ENCODE measurements at regions not wholly inside any gene's neighbourhood (a gene's known extent, or its start where the extent isn't known, plus 50 kb on each side); places are given as distances from the start of the nearest gene placed in this dataset.

GRCh38 chr5:167797933-167798332 is 493.5 kb upstream of the WWC1 start:
- no peak for TF ChIP-seq GATA2 (IDR thresholded peaks at IDR 0.05; ENCODE audit: insufficient read depth, insufficient read length, low read depth, low read length)
- H3K4me2 ChIP-seq (ENCODE audit: insufficient read depth, low read length) = no peak overlapping the region
- H3K9ac ChIP-seq (replicated peaks; ENCODE audit: extremely low read depth, insufficient read depth, low read length) = no peak overlapping the region
- BruUV-seq (replicated peaks) = no TSS peak
- DNase-seq (ENCODE audit: low read depth, low spot score) (no peak), FAIRE-seq (no peak)
- CTCF ChIA-PET = no interaction called here
- H3K9me3 ChIP-seq (replicated peaks; ENCODE audit: control insufficient read depth, insufficient read depth, low read length) = peaks cover 5% of the 10 kb centered on the region
- no peaks in the 10 kb centered on the region for H3K36me3 ChIP-seq (ENCODE audit: control insufficient read depth in 2 of 2, extremely low read depth in 1 of 2, insufficient read depth in 2 of 2, low read length in 2 of 2)
- no peaks in the 10 kb centered on the region for H3K9me1 ChIP-seq (replicated peaks; ENCODE audit: control insufficient read depth, extremely low read depth, insufficient read depth, low read length)
- H3K27me3 ChIP-seq (ENCODE audit: control insufficient read depth in 2 of 2, insufficient read depth in 2 of 2, low read length in 2 of 2) = no peaks in the 10 kb centered on the region
- intact Hi-C loops (cut with micrococcal nuclease) = no loop called here
- dilution Hi-C loops (cut with MboI; ENCODE audit: extremely low pct_ligation_motif_present, low sequenced_read_pairs) = no loop called here
- H3K79me2 ChIP-seq (ENCODE audit: control insufficient read depth, insufficient read depth, low read length) = no peaks in the 10 kb centered on the region
- H3K4me1 ChIP-seq (ENCODE audit: control insufficient read depth, extremely low read depth, insufficient read depth, low read length) = no peaks in the 10 kb centered on the region
- no peaks in the 10 kb centered on the region for H4K20me1 ChIP-seq (replicated peaks; ENCODE audit: control insufficient read depth, extremely low read depth, insufficient read depth, low read length)
- H3K4me3 ChIP-seq (replicated peaks in 1 of 3; ENCODE audit: insufficient read depth in 1 of 3, low read depth in 1 of 3, low read length in 3 of 3) = no peak overlapping the region
- H2AFZ ChIP-seq (ENCODE audit: low read depth, low read length) = no peak overlapping the region
- POLR2A ChIA-PET = no interaction called here
- no peak overlapping the region for H3K27ac ChIP-seq (ENCODE audit: insufficient read depth, low read depth, low read length)

- CTCF ChIA-PET = no interaction called here
Observed at GRCh38 chr5:167798448-167798847, 493.0 kb upstream of the WWC1 start.

More at GRCh38 chr5:167798448-167798847, 493.0 kb upstream of the WWC1 start:
- Histone ChIP-seq H3K4me2 (ENCODE audit: insufficient read depth, low read length) (no peak overlapping the region), H3K9me1 (replicated peaks; ENCODE audit: control insufficient read depth, extremely low read depth, insufficient read depth, low read length) (no peaks in the 10 kb centered on the region), H2AFZ (ENCODE audit: low read depth, low read length) (no peak overlapping the region), H4K20me1 (replicated peaks; ENCODE audit: control insufficient read depth, extremely low read depth, insufficient read depth, low read length) (no peaks in the 10 kb centered on the region), H3K9ac (replicated peaks; ENCODE audit: extremely low read depth, insufficient read depth, low read length) (no peak overlapping the region), H3K27ac (ENCODE audit: insufficient read depth, low read depth, low read length) (no peak overlapping the region), H3K79me2 (ENCODE audit: control insufficient read depth, insufficient read depth, low read length) (no peaks in the 10 kb centered on the region), H3K4me3 (replicated peaks in 1 of 3; ENCODE audit: insufficient read depth in 1 of 3, low read depth in 1 of 3, low read length in 3 of 3) (no peak overlapping the region), H3K9me3 (replicated peaks; ENCODE audit: control insufficient read depth, insufficient read depth, low read length) (peaks cover 5% of the 10 kb centered on the region), H3K27me3 (ENCODE audit: control insufficient read depth in 2 of 2, insufficient read depth in 2 of 2, low read length in 2 of 2) (no peaks in the 10 kb centered on the region), H3K36me3 (ENCODE audit: control insufficient read depth in 2 of 2, extremely low read depth in 1 of 2, insufficient read depth in 2 of 2, low read length in 2 of 2) (no peaks in the 10 kb centered on the region), H3K4me1 (ENCODE audit: control insufficient read depth, extremely low read depth, insufficient read depth, low read length) (no peaks in the 10 kb centered on the region)
- dilution Hi-C loops (cut with MboI; ENCODE audit: extremely low pct_ligation_motif_present, low sequenced_read_pairs) (no loop called here), intact Hi-C loops (cut with micrococcal nuclease) (no loop called here)
- TF ChIP-seq GATA2 (IDR thresholded peaks at IDR 0.05; ENCODE audit: insufficient read depth, insufficient read length, low read depth, low read length) = no peak
- TF ChIP-seq POLR2AphosphoS5 (IDR thresholded peaks at IDR 0.05; ENCODE audit: insufficient read depth, low read depth, low read length) = no peak
- no peak for TF ChIP-seq CTCF (IDR thresholded peaks at IDR 0.05; ENCODE audit: extremely low read depth in 1 of 2, insufficient read depth in 1 of 2, low read depth in 1 of 2, low read length in 2 of 2)
- no peak for TF ChIP-seq MAX (IDR thresholded peaks at IDR 0.05; ENCODE audit: insufficient read depth, insufficient read length)
- no peak for TF ChIP-seq FOS (IDR thresholded peaks at IDR 0.05; ENCODE audit: borderline replicate concordance, insufficient read depth, low read length)
- TF ChIP-seq POLR2A (IDR thresholded peaks at IDR 0.05; ENCODE audit: low read depth, low read length) = no peak
- no peak for TF ChIP-seq EZH2 (IDR thresholded peaks at IDR 0.05; ENCODE audit: borderline replicate concordance, low read depth, low read length, severe bottlenecking)
- no peak for TF ChIP-seq JUN (IDR thresholded peaks at IDR 0.05; ENCODE audit: borderline replicate concordance, insufficient read depth, insufficient read length, low read depth)
- TF ChIP-seq MYC (IDR thresholded peaks at IDR 0.05; ENCODE audit: low read depth, low read length) = no peak
- no peak for FAIRE-seq
- no TSS peak for BruUV-seq (replicated peaks)
- no peak for DNase-seq (ENCODE audit: low read depth, low spot score)
- POLR2A ChIA-PET = no interaction called here

Measured in endothelial cell of umbilical vein (primary cell).